ENCODE measurements at regions not wholly inside any gene's neighbourhood (a gene's known extent, or its start where the extent isn't known, plus 50 kb on each side); places are given as distances from the start of the nearest gene placed in this dataset.

DNA sequence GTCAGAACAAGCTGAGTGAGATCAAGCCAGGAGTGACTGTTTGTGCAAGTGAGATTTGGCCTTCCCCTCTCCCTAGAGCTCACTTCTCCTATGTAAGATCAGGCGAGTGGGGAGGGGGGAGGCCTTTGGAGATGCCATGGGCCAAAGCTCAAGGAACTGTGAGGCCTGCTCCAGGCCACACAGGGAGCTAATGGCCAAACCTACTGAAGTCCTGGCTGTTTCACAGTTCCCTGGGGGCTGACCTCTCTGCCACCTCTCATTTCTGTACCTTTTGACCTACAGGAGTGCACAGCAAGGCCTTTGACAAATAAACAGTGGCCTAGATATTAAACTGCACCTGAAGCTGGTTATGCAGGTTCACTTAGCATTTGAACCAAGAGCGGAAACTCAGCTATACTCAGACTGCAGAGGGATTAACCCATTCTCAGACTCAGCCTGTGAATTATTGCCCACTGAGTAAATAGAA lies 235.0 kb upstream of the NT5C1B start:
- no peak for DNase-seq (ENCODE audit: low read depth)
- TF ChIP-seq, protein P1, sequence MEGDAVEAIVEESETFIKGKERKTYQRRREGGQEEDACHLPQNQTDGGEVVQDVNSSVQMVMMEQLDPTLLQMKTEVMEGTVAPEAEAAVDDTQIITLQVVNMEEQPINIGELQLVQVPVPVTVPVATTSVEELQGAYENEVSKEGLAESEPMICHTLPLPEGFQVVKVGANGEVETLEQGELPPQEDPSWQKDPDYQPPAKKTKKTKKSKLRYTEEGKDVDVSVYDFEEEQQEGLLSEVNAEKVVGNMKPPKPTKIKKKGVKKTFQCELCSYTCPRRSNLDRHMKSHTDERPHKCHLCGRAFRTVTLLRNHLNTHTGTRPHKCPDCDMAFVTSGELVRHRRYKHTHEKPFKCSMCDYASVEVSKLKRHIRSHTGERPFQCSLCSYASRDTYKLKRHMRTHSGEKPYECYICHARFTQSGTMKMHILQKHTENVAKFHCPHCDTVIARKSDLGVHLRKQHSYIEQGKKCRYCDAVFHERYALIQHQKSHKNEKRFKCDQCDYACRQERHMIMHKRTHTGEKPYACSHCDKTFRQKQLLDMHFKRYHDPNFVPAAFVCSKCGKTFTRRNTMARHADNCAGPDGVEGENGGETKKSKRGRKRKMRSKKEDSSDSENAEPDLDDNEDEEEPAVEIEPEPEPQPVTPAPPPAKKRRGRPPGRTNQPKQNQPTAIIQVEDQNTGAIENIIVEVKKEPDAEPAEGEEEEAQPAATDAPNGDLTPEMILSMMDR (IDR thresholded peaks at IDR 0.05; ENCODE audit: low read length, missing control alignments): no peak
- no peak overlapping the region for H3K4me3 ChIP-seq (replicated peaks; ENCODE audit: low read depth, low read length)

DNA sequence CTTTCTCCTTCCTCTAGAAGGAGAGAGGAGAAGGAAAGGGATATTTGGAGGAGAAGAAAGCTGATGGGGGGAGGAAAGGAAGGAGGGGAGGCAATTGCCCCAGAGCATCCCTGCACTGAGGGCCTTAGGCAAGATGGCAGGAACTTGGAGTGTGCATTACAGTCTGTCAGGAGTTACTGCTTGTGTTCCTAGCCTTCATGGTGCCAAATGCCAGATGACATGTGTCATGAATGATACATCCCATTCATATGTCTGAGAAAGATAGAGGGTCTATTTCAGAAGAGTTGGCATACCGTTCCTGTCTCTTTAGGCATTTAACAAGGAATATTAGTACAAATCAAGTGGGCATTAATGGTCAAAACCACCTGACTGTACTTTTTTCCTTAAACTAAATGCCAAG lies 232.1 kb upstream of the NT5C1B start:
- no peak overlapping the region for H3K4me3 ChIP-seq (replicated peaks; ENCODE audit: low read depth, low read length)
- DNase-seq (ENCODE audit: low read depth): no peak
- TF ChIP-seq, protein P1 (IDR thresholded peaks at IDR 0.05; ENCODE audit: low read length, missing control alignments): no peak

DNA sequence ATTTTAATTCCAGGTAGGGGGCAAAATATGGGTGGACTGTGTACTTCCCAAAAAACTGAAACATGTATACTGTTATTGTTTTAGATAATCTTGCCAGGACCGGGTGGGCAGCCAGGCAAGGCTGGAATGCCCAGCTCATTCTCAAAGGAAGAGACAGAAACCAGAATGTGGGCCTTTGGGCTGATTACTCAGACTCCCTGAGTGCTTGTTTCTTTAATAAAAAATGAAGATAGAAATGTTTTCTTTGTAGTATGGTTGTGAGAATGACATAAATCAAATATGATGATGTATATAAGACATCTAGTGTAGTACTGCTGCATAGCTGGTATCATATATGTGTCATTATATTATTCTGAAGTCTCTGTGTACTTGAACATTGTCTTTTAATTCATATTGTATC lies 231.6 kb upstream of the NT5C1B start:
- no peak for DNase-seq (ENCODE audit: low read depth)
- TF ChIP-seq, protein P1 (IDR thresholded peaks at IDR 0.05; ENCODE audit: low read length, missing control alignments): no peak
- H3K4me3 ChIP-seq (replicated peaks; ENCODE audit: low read depth, low read length): no peak overlapping the region

DNA sequence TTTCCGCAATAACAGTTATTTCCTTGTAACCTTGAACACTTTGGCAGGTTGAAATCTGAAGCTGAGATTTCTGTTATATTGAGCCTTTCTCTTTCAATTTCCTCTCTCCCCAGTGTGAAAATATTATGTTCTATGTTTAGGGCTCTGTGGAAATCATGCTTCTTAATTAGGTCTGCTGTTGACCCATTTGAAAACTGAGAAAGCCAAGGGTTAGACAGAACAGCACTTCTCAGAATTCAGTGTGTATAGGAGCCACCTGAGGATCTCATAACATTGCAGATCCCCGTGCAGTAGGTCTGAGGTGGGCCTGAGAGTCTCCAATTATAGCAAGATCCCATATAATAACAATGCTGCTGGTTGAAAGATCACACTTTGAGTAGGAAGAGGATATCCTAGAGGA lies 230.2 kb upstream of the NT5C1B start:
- H3K4me3 ChIP-seq (replicated peaks; ENCODE audit: low read depth, low read length): no peak overlapping the region
- TF ChIP-seq, protein P1 (IDR thresholded peaks at IDR 0.05; ENCODE audit: low read length, missing control alignments): no peak
- no peak for DNase-seq (ENCODE audit: low read depth)

DNA sequence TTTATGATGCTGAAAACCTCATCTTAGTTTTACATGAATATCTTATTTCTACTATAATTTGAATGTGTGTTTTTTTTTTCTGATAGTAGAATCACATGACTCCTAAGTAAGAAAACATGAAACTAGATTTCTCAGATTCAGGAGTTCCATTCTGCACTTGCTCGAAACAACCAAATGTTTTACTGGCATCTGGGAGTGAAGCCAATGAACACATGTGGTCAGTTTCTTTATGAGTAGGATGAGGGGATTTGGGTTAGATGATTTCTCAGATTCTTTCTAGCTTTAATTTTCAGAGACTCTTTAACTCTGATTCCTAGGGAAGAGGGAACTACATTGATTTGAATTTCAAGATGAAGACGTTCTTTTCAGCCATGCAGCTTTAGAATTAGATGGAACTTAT lies 225.0 kb upstream of the NT5C1B start:
- DNase-seq (ENCODE audit: low read depth): peak; percentile 63
- H3K4me3 ChIP-seq (replicated peaks; ENCODE audit: low read depth, low read length): no peak overlapping the region
- TF ChIP-seq, protein P1 (IDR thresholded peaks at IDR 0.05; ENCODE audit: low read length, missing control alignments): no peak

DNA sequence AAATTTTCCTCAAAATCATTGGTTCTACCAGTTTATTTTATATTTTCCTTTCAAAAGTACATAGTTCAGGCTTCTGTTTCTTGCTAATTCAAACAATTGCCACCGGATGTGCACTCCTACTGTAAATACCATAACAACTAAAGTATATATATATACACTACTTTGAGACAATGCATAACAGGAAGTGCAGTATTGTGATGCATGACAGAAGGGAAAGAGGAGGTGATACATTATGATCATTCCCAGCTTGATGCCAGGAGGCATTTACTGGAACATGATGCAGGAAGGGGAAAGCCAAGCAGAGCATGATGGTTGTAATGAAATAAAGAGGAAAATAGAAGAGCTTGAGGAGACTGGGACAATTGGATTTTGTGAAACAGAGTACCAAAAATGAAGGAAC lies 215.2 kb upstream of the NT5C1B start:
- peak; percentile 70 for DNase-seq (ENCODE audit: low read depth)
- no peak overlapping the region for H3K4me3 ChIP-seq (replicated peaks; ENCODE audit: low read depth, low read length)
- TF ChIP-seq, protein P1 (IDR thresholded peaks at IDR 0.05; ENCODE audit: low read length, missing control alignments): no peak

DNA sequence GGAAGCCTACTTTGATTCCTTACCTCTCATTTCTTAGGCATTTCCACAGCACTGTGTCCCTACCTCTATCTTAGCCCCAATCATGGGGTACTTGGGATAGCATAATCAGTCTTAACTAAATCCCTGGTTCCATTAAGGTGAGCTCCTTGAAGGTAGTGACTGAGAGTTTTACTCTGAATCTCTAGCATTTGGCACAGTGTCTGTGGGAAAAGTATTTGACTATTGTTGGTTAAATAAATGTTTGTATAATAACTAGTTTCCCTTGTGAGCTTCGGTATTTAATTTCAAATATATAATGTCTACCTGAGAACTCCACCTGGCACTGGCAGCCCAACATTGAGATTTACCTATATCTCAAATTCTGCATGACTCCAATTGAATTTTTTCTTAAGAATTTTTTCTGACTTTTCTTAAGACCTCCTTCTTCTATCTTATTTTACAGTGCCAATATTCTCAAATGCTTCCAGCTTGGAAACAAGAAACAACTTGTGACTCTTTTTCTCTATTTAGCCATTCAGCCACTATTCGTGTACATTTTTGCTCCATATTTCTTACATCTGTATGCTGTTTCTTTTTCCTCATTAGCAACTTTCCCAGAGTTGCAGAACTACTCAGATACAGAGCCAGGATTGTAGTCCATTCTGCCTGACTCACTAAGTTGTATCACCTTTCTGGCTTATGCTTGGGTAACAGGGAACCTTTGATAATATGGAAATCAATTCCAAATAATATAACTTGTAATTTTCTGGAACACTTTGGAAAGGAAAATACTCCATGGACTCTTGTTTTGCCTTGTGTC lies 214.0 kb upstream of the NT5C1B start:
- H3K4me3 ChIP-seq (replicated peaks; ENCODE audit: low read depth, low read length): no peak overlapping the region
- TF ChIP-seq, protein P1 (IDR thresholded peaks at IDR 0.05; ENCODE audit: low read length, missing control alignments): no peak
- no peak for DNase-seq (ENCODE audit: low read depth)

All from fibroblast of pulmonary artery (primary cell).